Endothelial cell of umbilical vein (primary cell): ENCODE measurements at regions not wholly inside any gene's neighbourhood (a gene's known extent, or its start where the extent isn't known, plus 50 kb on each side); places are given as distances from the start of the nearest gene placed in this dataset.

Experiments
- EZH2 ChIP-seq: IDR thresholded peaks from 2 replicates; pipeline ENCODE4 v1.6.1; 2012; ENCODE audit warnings: borderline replicate concordance, low read depth, mild to moderate bottlenecking, moderate library complexity, low read length, inconsistent platforms; ENCODE audit not compliant: severe bottlenecking
- POLR2A ChIP-seq: IDR thresholded peaks from 2 replicates; pipeline ENCODE4 v1.6.1; 2012; ENCODE audit warnings: low read depth, mild to moderate bottlenecking, control low read depth, low read length
- TF ChIP-seq, protein P1 (sequence below), 2 donors: IDR thresholded peaks; 1 replicate in 1 of 2; 2 replicates in 1 of 2; pipeline ENCODE4 v1.5.1; 2011; ENCODE audit warnings: low read length in 2 of 2, mild to moderate bottlenecking in 2 of 2, moderate library complexity in 2 of 2, control low read depth in 1 of 2, inconsistent platforms in 1 of 2, low read depth in 1 of 2; ENCODE audit not compliant: insufficient read depth in 1 of 2; ENCODE audit errors: extremely low read depth in 1 of 2
- TF ChIP-seq, protein P2 (sequence below): IDR thresholded peaks from 2 replicates; pipeline ENCODE4 v1.6.1; 2011; ENCODE audit not compliant: insufficient read depth, insufficient read length

DNA sequence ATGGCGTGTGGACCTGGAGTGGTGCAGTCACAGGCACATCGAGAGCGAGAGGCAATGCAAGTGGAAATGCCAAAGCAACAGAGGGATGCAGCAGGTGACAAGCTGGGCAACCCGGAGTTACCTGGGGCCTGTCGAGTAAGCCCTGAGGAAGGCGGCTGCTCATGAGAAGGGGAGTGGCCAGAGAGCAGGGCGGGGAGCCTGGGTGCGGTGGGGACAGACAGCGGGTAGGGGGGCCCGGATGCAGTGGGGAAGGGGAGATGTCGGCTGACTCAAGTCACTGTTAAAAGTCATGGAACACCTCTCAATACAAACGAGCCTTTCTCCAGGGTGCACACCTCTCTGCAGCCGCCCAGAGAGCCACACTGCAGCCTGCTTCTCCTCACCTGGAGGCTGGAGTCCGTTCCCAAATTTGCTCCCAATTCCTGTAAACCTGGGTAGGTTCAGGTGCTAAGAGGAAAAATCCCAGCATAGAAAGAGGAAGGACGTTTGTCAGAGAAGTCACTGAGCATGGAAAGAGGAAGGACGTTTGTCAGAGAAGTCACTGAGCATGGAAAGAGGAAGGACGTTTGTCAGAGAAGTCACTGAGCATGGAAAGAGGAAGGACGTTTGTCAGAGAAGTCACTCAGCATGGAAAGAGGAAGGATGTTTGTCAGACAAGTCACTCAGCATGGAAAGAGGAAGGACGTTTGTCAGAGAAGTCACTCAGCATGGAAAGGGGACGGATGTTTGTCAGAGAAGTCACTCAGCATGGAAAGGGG is 71.7 kb upstream of the TWIST2 start:
- TF ChIP-seq EZH2, result no peak
- no peak for TF ChIP-seq POLR2A
- TF ChIP-seq, protein P1, sequence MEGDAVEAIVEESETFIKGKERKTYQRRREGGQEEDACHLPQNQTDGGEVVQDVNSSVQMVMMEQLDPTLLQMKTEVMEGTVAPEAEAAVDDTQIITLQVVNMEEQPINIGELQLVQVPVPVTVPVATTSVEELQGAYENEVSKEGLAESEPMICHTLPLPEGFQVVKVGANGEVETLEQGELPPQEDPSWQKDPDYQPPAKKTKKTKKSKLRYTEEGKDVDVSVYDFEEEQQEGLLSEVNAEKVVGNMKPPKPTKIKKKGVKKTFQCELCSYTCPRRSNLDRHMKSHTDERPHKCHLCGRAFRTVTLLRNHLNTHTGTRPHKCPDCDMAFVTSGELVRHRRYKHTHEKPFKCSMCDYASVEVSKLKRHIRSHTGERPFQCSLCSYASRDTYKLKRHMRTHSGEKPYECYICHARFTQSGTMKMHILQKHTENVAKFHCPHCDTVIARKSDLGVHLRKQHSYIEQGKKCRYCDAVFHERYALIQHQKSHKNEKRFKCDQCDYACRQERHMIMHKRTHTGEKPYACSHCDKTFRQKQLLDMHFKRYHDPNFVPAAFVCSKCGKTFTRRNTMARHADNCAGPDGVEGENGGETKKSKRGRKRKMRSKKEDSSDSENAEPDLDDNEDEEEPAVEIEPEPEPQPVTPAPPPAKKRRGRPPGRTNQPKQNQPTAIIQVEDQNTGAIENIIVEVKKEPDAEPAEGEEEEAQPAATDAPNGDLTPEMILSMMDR (IDR thresholded peaks at IDR 0.05; ENCODE audit: extremely low read depth in 1 of 2, insufficient read depth in 1 of 2, low read depth in 1 of 2, low read length in 2 of 2), result no peak
- TF ChIP-seq, protein P2, sequence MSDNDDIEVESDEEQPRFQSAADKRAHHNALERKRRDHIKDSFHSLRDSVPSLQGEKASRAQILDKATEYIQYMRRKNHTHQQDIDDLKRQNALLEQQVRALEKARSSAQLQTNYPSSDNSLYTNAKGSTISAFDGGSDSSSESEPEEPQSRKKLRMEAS, result no peak
